GM12878 (cell line): ENCODE measurements at regions not wholly inside any gene's neighbourhood (a gene's known extent, or its start where the extent isn't known, plus 50 kb on each side); places are given as distances from the start of the nearest gene placed in this dataset.
"Not testable (repeated sequence)": the region's sequence is repeated elsewhere in the genome, so short reads cannot be mapped to it uniquely, and the experiment has no call there.

Source experiments
- ATAC-seq: fragments of 200-7000 bp; cut with Tn5 transposase; 3 replicates; pipeline ENCODE4 v1.9.1; 2020; ENCODE audit warnings: mild to moderate bottlenecking, moderate library complexity
- BruUV-seq: library from RNA; stranded (reverse); fragments of 400-500 nt; replicated peaks from 2 replicates; lab custom pipeline; 2021; lab: Mats Ljungman, UMichigan
- CTCF ChIA-PET: fragments of 300-600 bp; sonication (Branson Sonifier 250); formaldehyde crosslinking; extraction: SDS; loops from one replicate; lab custom pipeline; 2021; ENCODE audit warnings: inconsistent platforms; lab: Yijun Ruan, JAX
- POLR2A ChIA-PET: fragments of 350-600 bp; formaldehyde crosslinking; extraction: SDS; loops from one replicate; lab custom pipeline; 2021; ENCODE audit warnings: inconsistent platforms; lab: Charles Lee
- RAD21 ChIA-PET: fragments of 300-600 bp; sonication (Branson Sonifier 250); formaldehyde crosslinking; loops from one replicate; lab custom pipeline; 2023; ENCODE audit warnings: antibody characterized with exemption; ENCODE audit not compliant: unreplicated experiment; lab: Charles Lee
- SMC1A ChIA-PET: fragments of 300-600 bp; sonication (Branson Sonifier 250); formaldehyde crosslinking; loops from one replicate; lab custom pipeline; 2023; ENCODE audit not compliant: unreplicated experiment, uncharacterized antibody; lab: Charles Lee
- DNase-seq: peaks from one replicate; pipeline ENCODE4 v3.0.0-alpha.2; 2011; ENCODE audit warnings: low read depth, low spot score
- FAIRE-seq: peaks from 3 replicates; lab custom pipeline; 2011; peaks lifted over from hg19 to GRCh38; lab: Jason Lieb, UNC
- H2AFZ ChIP-seq: 2 replicates; pipeline ENCODE4 v1.6.0; 2011; ENCODE audit warnings: low read depth, low read length, control low read depth; ENCODE audit not compliant: control insufficient read depth
- H3K27ac ChIP-seq: 2 replicates; pipeline ENCODE4 v1.5.1; 2011; ENCODE audit warnings: control low read depth; ENCODE audit not compliant: control insufficient read depth, insufficient read depth
- H3K27me3 ChIP-seq, 2 experiments: replicated peaks in 1 of 2; 2 replicates each; pipeline versions ENCODE4 v1.6.0 to v1.6.1; 2011; ENCODE audit warnings: low read length in 1 of 2; ENCODE audit not compliant: control insufficient read depth in 2 of 2, insufficient read depth in 2 of 2
- H3K36me3 ChIP-seq, 2 experiments: 2 replicates each; pipeline ENCODE4 v1.5.1; 2011; ENCODE audit warnings: low read length in 1 of 2; ENCODE audit not compliant: control insufficient read depth in 2 of 2, insufficient read depth in 2 of 2
- H3K4me1 ChIP-seq: 2 replicates; pipeline ENCODE4 v1.6.1; 2011; ENCODE audit warnings: mild to moderate bottlenecking, low read length, moderate library complexity, mixed read lengths; ENCODE audit not compliant: control insufficient read depth, insufficient read depth
- H3K4me2 ChIP-seq: 2 replicates; pipeline ENCODE4 v1.6.0; 2011; ENCODE audit warnings: control low read depth; ENCODE audit not compliant: control insufficient read depth, insufficient read depth
- H3K4me3 ChIP-seq: fragments of 200-600 bp; sonication (generic); 2 replicates; pipeline ENCODE4 v1.5.1; 2016
- H3K79me2 ChIP-seq: 2 replicates; pipeline ENCODE4 v1.6.0; 2011; ENCODE audit warnings: low read length; ENCODE audit not compliant: control insufficient read depth, insufficient read depth
- H3K9ac ChIP-seq: 2 replicates; pipeline ENCODE4 v1.8.0; 2011; ENCODE audit warnings: low read length, control low read depth, mixed read lengths; ENCODE audit not compliant: control insufficient read depth, insufficient read depth
- H3K9me3 ChIP-seq: replicated peaks from 3 replicates; pipeline ENCODE4 v1.5.1; 2011; ENCODE audit warnings: mild to moderate bottlenecking, low read length; ENCODE audit not compliant: control insufficient read depth, insufficient read depth
- H4K20me1 ChIP-seq: 2 replicates; pipeline ENCODE4 v1.6.0; 2011; ENCODE audit not compliant: control insufficient read depth, insufficient read depth
- WGBS: methylation state at CpG from one replicate; pipeline ENCODE4 v1.1.6; 2016; ENCODE audit warnings: low lambda C conversion rate; ENCODE audit not compliant: insufficient replicate concordance, insufficient coverage; ENCODE audit errors: missing lambda C conversion rate; 5-methylcytosine and 5-hydroxymethylcytosine counted together
- in situ Hi-C: fragments of 300-500 bp; cut with MboI; formaldehyde crosslinking; loops from 9 replicates; pipeline ENCODE4 v1.14.3; 2018; ENCODE audit warnings: mixed read lengths
- intact Hi-C: fragments of 100-400 bp; cut with micrococcal nuclease; formaldehyde crosslinking; loops from one replicate; pipeline ENCODE4 v1.14.2; 2022; ENCODE audit not compliant: unreplicated experiment

DNA sequence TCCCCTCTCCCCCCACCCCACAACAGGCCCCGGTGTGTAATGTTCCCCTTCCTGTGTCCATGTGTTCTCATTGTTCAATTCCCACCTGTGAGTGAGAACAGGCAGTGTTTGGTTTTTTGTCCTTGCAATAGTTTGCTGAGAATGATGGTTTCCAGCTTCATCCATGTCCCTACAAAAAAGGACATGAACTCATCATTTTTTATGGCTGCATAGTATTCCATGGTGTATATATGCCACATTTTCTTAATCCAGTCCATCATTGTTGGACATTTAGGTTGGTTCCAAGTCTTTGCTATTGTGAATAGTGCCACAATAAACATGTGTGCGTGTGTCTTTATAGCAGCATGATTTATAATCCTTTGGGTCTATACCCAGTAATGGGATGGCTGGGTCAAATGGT is 176.4 kb upstream of the C1GALT1 start:
- H3K27ac ChIP-seq, H3K4me3 ChIP-seq, in situ Hi-C loops, H2AFZ ChIP-seq, DNase-seq, H3K9me3 ChIP-seq, H4K20me1 ChIP-seq, intact Hi-C loops, H3K4me1 ChIP-seq, H3K79me2 ChIP-seq, H3K36me3 ChIP-seq, RAD21 ChIA-PET, FAIRE-seq, SMC1A ChIA-PET, H3K27me3 ChIP-seq, CTCF ChIA-PET, H3K4me2 ChIP-seq, POLR2A ChIA-PET, ATAC-seq, H3K9ac ChIP-seq, BruUV-seq: not testable (repeated sequence)
- 13% methylated on average over 1 of the region's 2 CpGs for WGBS

DNA sequence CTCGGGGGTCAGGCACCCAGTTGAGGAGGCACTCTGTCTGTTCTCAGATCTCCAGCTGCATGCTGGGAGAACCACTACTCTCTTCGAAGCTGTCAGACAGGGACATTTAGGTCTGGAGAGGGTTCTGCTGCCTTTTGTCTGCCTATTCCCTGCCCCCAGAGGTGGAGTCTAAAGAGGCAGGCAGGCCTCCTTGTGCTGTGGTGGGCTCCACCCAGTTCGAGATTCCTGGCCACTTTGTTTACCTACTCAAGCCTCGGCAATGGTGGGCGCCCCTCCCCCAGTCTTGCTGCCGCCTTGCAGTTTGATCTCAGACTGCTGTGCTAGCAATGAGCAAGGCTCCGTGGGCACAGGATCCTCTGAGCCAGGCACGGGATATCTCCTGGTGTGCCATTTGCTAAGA is 171.1 kb upstream of the C1GALT1 start:
- H3K36me3 ChIP-seq, H3K4me3 ChIP-seq, H3K4me1 ChIP-seq, BruUV-seq, intact Hi-C loops, H3K9ac ChIP-seq, RAD21 ChIA-PET, H3K79me2 ChIP-seq, H3K9me3 ChIP-seq, DNase-seq, ATAC-seq, POLR2A ChIA-PET, H4K20me1 ChIP-seq, H3K4me2 ChIP-seq, H3K27me3 ChIP-seq, H2AFZ ChIP-seq, SMC1A ChIA-PET, CTCF ChIA-PET, FAIRE-seq, in situ Hi-C loops, H3K27ac ChIP-seq: not testable (repeated sequence)
- 20% methylated on average over 8 of the region's 8 CpGs for WGBS

DNA sequence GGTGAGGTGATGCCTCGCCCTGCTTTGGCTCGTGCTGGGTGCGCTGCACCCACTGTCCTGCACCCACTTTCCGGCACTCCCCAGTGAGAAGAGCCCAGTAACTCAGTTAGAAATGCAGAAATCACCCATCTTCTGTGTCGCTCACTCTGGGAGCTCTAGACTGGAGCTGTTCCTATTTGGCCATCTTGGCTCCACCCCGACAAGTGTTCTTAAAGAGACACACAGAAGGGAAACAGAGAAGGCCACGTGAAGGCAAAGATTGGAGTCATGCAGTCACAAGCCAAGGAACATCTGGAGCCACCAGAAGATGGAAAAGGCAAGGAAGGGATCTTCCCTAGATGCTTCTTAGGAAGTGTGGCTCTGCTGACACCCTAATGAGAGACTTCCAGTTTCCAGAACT is 170.6 kb upstream of the C1GALT1 start:
- ATAC-seq, H3K27me3 ChIP-seq, H3K4me2 ChIP-seq, H3K79me2 ChIP-seq, H3K4me1 ChIP-seq, H3K9me3 ChIP-seq, H2AFZ ChIP-seq, intact Hi-C loops, H3K36me3 ChIP-seq, POLR2A ChIA-PET, H3K4me3 ChIP-seq, H3K9ac ChIP-seq, H3K27ac ChIP-seq, DNase-seq, BruUV-seq, CTCF ChIA-PET, FAIRE-seq, SMC1A ChIA-PET, in situ Hi-C loops, H4K20me1 ChIP-seq, RAD21 ChIA-PET: not testable (repeated sequence)
- WGBS: 9% methylated on average over 6 of the region's 7 CpGs
